ENCODE measurements at regions not wholly inside any gene's neighbourhood (a gene's known extent, or its start where the extent isn't known, plus 50 kb on each side); places are given as distances from the start of the nearest gene placed in this dataset.

DNA sequence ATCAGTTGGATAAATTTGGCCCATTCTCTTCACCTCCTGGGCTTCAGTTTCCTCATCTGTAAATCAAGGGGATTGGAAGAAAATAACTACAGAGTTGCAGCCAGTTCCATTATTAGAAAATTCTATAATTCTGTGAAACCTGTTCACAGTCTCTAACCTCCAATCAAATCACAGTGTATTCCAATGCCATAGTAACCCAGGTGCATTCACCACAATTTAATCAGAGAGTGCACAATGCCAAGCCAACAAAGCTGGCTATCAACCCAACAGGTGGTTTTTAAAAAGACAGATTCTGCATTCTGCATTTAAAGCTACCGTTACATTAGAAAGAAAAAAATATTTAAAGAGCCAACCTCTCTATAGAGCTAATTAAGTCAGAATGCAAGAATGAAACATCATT, 308.6 kb downstream of the RNF144A start:
- DNase-seq = no peak

DNA sequence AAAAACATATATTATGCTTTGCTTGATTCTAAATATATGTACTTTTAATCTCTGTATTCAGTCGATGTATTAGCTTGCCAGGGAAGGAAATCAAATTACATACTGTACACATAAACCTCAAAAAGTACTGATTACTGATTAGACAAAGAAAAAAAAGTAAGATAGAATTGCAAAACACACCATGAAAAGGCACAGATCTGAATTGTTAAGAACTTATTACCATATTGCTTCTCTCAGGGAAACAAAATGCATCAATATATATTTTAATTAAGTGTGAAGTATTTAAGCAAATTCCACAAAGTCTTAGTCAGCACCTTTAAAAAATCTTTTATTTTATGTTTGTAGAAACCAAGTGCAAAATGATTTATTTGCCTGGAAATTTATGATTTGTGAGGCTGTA, 309.3 kb downstream of the RNF144A start:
- DNase-seq = no peak

- no peak for DNase-seq
Observed at GRCh38 chr2:7233126-7233525, 315.9 kb downstream of the RNF144A start.

GRCh38 chr2:7237466-7237865, 320.3 kb downstream of the RNF144A start:
- DNase-seq = no peak

DNA sequence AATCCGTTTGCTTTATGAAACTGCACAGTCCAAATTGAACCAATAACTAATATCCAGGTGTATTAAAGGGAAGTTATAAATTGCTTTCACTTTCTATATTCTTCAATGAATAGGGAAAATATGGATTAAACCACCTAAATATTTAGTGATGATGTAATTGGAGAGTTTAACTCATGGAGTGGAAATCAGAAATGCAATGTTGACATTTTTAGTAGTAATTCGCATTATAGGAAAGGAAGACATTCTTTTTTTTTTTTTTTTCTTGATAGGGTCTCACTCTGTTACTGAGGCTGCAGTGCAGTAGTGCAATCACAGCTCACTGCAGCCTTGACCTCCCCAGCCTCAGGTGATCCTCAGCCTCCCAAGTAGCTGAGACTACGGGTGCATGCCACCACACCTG, 321.9 kb downstream of the RNF144A start:
- no peak for DNase-seq

GRCh38 chr2:7241041-7241745, 324.0 kb downstream of the RNF144A start:
- no peak for DNase-seq

DNA sequence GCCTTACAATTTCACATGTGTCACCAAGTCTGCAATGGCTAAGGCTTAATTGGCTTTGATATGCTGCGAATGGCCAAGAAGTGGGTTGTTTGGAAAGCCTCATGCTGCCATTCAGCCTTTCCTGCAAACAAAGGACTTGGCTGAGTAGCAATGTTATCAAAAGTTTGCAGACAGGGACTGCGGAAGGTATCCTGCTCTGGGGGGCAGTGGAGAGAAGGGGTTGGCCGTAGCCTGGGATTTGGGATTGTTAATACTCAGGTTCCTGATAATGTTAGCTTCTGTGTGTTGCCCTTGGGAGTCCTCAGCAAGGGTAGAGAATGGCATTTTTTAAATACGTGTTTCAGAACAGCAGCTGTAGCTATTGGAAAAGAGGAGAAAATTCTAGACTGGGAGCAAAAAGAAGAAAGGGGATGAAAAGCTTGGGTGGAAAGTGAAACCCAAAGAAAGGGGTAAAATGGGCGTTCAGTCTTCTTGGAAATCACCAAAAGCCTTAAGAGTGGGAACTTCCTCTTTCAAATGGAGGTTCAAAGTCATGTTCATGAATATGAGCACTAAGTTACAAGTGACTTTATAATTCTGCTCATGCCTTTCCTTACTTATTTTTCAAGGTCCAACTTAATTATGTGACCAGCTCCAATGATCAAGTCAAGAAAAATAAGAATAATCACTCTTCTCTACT, 325.1 kb downstream of the RNF144A start:
- DNase-seq = no peak

GRCh38 chr2:7243276-7243675, 326.1 kb downstream of the RNF144A start:
- no peak for DNase-seq

- DNase-seq = no peak
Observed at GRCh38 chr2:7256377-7256776, 339.2 kb downstream of the RNF144A start.

DNA sequence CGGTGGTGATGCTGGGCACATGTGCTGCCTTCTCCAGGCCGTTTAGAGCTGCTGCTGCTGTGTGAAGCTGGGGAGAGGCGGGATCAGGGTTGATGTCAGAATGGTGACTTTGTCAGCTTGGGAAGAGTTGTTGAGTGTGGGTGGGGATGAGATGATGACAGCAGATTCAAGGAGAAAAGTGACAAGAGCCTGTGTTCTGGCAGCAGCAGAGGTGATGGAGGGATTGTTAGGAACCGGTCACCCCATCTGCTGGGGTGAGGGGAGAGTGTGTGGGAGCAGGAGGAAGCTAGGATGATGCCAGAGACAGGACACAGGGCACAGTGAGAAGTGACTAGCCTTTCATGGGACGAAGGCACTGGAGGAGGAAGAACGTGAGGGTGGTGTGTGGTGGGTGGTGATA, 345.5 kb downstream of the RNF144A start:
- no peak for DNase-seq

- DNase-seq = no peak
Observed at GRCh38 chr2:7264791-7265190, 347.6 kb downstream of the RNF144A start.

DNA sequence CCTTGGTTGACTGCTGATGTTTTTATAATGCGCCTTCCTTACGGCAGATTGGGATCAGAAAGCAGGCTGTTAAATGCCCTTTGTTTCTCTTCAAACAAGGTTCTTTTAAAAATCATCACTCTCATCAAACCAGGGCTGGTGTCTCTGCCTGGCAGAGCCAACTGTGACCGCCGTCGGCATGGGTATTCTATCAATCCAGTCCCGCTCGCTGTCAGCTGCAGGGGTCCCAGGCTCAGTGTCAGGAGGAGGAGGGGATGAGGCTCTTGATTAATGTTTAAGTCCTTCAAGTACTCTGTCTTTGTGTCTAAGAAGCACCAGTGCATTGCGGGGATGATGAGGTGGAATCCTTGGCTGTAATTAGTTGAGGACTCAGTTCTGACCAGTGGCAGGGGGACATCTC, 348.1 kb downstream of the RNF144A start:
- DNase-seq = no peak

- no peak for DNase-seq
Observed at GRCh38 chr2:7269106-7269643, 352.0 kb downstream of the RNF144A start.

GRCh38 chr2:7270011-7270431, 352.8 kb downstream of the RNF144A start:
- no peak for DNase-seq

- DNase-seq = no peak
Observed at GRCh38 chr2:7272210-7272609, 355.0 kb downstream of the RNF144A start.

- no peak for DNase-seq
Observed at GRCh38 chr2:7278984-7279383, 361.8 kb downstream of the RNF144A start.

DNA sequence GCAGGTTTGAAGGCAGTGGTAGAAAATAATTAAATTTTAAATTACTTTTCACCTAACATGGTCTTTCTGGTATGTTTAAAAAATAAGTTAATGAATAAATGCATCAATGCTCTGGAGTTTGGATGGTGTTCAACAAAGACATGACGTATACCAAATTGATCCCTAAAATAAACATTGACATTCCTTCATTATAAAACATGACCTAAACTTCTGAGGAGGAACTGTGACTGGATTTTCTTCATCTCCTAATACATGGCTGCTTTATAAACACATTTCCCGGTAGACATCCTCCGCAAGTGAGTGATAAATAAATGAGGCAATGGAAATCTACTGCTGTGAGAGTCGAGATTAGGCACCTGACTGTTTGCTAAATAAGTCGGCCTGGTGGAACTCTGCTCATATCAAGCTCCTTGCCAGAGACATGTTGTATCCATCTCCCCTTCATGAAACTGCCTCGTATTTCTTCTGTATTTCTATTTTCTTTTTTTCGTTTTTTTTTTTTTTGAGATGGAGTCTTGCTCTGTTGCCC, 362.3 kb downstream of the RNF144A start:
- DNase-seq = no peak

- no peak for DNase-seq
Observed at GRCh38 chr2:7280790-7281189, 363.6 kb downstream of the RNF144A start.

DNA sequence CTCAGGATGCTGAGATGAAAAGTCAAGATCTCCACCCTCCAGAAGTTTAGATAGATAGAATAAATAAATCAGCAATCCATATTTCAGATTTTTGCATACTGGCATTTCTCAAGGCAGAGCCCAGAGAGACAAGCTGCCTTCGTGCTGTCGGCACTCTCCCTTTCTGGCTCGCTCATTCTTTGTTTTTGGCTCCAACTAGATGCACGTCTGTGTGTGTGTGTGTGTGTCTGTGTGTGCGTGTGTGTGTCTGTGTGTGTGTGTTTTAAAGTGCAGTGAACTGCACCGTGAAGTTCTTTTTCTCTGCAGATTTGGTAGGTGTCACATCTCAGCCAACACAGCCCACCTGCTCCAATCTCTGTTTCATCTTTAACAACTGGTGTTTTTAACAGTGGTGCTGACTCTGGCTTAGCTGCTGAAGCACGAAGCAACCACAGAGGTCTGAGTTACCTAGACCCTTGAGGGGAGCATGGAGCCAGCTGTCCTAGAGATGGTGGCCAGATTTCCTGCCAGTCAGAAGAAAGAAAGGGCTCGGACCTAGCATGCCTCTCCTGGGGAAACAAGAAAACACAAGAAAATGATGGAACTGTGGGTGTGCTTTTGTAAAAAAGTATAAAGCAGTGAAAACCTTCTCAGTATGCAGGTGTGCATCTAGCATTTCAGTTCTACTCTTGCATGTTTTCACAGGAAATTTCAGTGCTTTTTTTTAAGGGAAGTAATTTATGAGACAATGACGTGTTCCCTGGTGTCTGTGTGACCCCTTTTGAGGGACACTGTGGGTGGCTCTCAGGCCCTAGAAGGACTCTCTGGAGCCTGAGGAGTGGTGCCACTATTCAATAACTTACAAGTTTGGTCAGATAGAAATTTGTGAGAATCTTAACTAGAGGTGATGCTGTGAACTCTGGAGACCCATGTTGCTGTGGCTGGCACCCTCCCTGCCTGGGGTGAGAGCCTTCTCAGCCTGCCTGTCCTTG, 364.3 kb downstream of the RNF144A start:
- no peak for DNase-seq

DNA sequence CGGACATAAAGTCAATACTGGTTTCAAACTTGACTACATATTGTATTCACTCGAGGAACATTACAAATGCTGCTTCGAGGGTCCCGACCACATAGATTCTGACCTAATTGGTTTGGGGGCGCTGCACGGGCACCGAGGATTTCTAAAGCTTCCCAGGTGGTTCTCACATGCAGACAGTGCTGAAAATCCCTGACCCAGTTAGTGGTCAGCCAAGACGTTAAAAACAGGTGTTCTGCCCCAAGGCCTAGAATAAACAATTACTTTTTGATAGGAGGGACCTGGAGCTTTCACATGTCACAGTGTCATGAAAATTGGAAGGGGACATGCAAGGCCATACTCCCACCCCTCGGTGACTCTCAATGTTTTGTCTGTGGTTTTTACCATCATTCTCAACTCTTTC, 368.9 kb downstream of the RNF144A start:
- no peak for DNase-seq

DNA sequence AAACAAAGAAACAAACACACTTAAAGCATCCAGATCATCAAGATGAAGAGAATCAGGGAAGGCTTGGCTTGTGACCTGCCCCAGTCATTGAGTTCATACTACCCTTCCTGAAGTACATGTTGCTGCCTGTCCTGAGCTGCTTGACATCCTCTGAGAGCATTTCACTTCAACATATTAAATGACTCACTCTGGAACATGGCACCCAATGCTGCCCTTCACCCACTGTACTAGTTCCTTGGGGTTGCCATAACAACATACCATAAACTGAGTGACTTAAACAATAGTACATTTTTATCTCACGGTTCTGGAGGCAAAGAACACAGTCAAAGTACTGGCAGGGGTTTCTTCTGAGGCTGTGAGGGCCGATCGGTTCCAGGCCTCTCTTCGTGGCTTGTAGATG, 371.3 kb downstream of the RNF144A start:
- no peak for DNase-seq

GRCh38 chr2:7289697-7290096, 372.5 kb downstream of the RNF144A start:
- no peak for DNase-seq

DNA sequence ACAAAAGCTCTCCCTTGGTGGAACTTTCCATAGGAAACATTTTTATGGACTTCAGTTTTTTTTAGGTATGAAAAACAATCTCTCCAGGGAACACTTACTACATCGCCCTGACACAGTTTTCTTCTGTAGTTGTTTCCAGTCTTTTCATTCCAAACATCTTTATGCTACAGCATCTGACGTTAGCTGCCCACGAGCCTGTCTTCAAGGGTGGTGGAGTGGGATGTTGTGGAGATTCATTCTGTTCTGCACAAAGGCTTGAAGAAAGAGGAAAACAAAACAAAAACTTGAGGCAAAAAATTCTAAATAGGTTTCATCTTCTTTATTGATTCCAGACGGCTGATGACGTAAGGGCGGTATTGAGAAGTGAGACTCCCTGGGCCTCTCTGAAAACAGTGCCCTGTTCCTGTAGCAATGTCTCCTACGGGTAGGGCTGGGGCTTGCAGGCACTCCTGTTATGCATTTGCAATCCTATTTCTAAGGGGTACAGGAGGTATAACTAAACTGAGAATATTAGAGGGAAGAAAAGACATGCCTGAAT, 375.0 kb downstream of the RNF144A start:
- DNase-seq = no peak
